Liver (tissue), 8 donors: ENCODE measurements at regions not wholly inside any gene's neighbourhood (a gene's known extent, or its start where the extent isn't known, plus 50 kb on each side); places are given as distances from the start of the nearest gene placed in this dataset.

Source experiments
- DNase-seq: peaks from one replicate; pipeline ENCODE4 v3.0.0-alpha.2; 2017; ENCODE audit warnings: low spot score
- H3K27ac ChIP-seq, 2 donors: one replicate each; pipeline ENCODE4 v1.7.0; 2013; ENCODE audit warnings: inconsistent platforms in 2 of 2, low read length in 2 of 2, control low read depth in 1 of 2, low read depth in 1 of 2, mild to moderate bottlenecking in 1 of 2
- H3K27me3 ChIP-seq, 4 donors: one replicate each; pipeline versions ENCODE4 v1.6.1 to v1.7.0; 2013; ENCODE audit warnings: low read length in 3 of 4, inconsistent platforms in 1 of 4, mild to moderate bottlenecking in 1 of 4, moderate library complexity in 1 of 4; ENCODE audit not compliant: control insufficient read depth in 4 of 4, insufficient read depth in 4 of 4
- H3K36me3 ChIP-seq, 4 donors: one replicate each; pipeline versions ENCODE4 v1.6.1 to v1.7.0; 2013; ENCODE audit warnings: low read length in 3 of 4, mild to moderate bottlenecking in 3 of 4, low read depth in 1 of 4, moderate library complexity in 1 of 4; ENCODE audit not compliant: control insufficient read depth in 4 of 4, insufficient read depth in 3 of 4
- H3K4me1 ChIP-seq, 4 donors: one replicate each; pipeline versions ENCODE4 v1.6.1 to v1.7.0; 2013; ENCODE audit warnings: low read length in 3 of 4, mild to moderate bottlenecking in 3 of 4, moderate library complexity in 1 of 4; ENCODE audit not compliant: control insufficient read depth in 4 of 4, insufficient read depth in 4 of 4
- H3K4me3 ChIP-seq, 3 donors: one replicate each; pipeline versions ENCODE4 v1.6.1 to v1.7.0; 2013; ENCODE audit warnings: low read length in 3 of 3, control low read depth in 1 of 3, low read depth in 1 of 3, mild to moderate bottlenecking in 1 of 3
- H3K9ac ChIP-seq, 2 donors: one replicate each; pipeline ENCODE4 v1.7.0; 2013; ENCODE audit warnings: low read length in 2 of 2, mild to moderate bottlenecking in 2 of 2, moderate library complexity in 2 of 2, control low read depth in 1 of 2, low read depth in 1 of 2
- H3K9me3 ChIP-seq, 4 donors: one replicate each; pipeline versions ENCODE4 v1.6.1 to v1.7.0; 2013; ENCODE audit warnings: low read length in 3 of 4; ENCODE audit not compliant: control insufficient read depth in 4 of 4
- EGR1 ChIP-seq, 2 donors: IDR thresholded peaks; 2 replicates each; pipeline ENCODE4 v1.6.1; 2016 to 2018; ENCODE audit warnings: antibody characterized with exemption in 2 of 2, low read depth in 2 of 2
- FOXA1 ChIP-seq: IDR thresholded peaks from 2 replicates; pipeline ENCODE4 v1.6.1; 2016; ENCODE audit warnings: antibody characterized with exemption
- FOXA2 ChIP-seq: IDR thresholded peaks from 2 replicates; pipeline ENCODE4 v1.6.1; 2016; ENCODE audit warnings: antibody characterized with exemption
- GABPA ChIP-seq, 2 donors: IDR thresholded peaks in 1 of 2; conservative IDR thresholded peaks in 1 of 2; 2 replicates each; pipeline ENCODE4 v1.6.1; 2016; ENCODE audit warnings: antibody characterized with exemption in 2 of 2, mild to moderate bottlenecking in 1 of 2, moderate library complexity in 1 of 2
- HNF4A ChIP-seq, 2 donors: conservative IDR thresholded peaks; 2 replicates each; pipeline ENCODE4 v1.6.1; 2016; ENCODE audit warnings: antibody characterized with exemption in 2 of 2, mild to moderate bottlenecking in 2 of 2
- HNF4G ChIP-seq: IDR thresholded peaks from 2 replicates; pipeline ENCODE4 v1.6.1; 2016; ENCODE audit warnings: antibody characterized with exemption
- JUND ChIP-seq, 2 donors: IDR thresholded peaks; 2 replicates each; pipeline ENCODE4 v1.6.1; 2016; ENCODE audit warnings: antibody characterized with exemption in 2 of 2
- NR2F2 ChIP-seq: IDR thresholded peaks from 2 replicates; pipeline ENCODE4 v1.6.1; 2016; ENCODE audit warnings: antibody characterized with exemption
- RAD21 ChIP-seq, 2 donors: IDR thresholded peaks; 2 replicates each; pipeline ENCODE4 v1.6.1; 2016; ENCODE audit warnings: antibody characterized with exemption in 2 of 2, mild to moderate bottlenecking in 2 of 2
- RXRA ChIP-seq, 2 donors: IDR thresholded peaks; 2 replicates each; pipeline ENCODE4 v1.6.1; 2017 to 2018; ENCODE audit warnings: antibody characterized with exemption in 2 of 2, mild to moderate bottlenecking in 1 of 2
- SP1 ChIP-seq: IDR thresholded peaks from 2 replicates; pipeline ENCODE4 v1.6.1; 2018; ENCODE audit warnings: antibody characterized with exemption, mild to moderate bottlenecking
- TAF1 ChIP-seq: conservative IDR thresholded peaks from 2 replicates; pipeline ENCODE4 v1.6.1; 2016; ENCODE audit warnings: antibody characterized with exemption, mild to moderate bottlenecking
- YY1 ChIP-seq: IDR thresholded peaks from 2 replicates; pipeline ENCODE4 v1.6.1; 2016; ENCODE audit warnings: antibody characterized with exemption, mild to moderate bottlenecking
- whole genome bisulfite sequencing: extraction: QIAGEN DNeasy Blood & Tissue Kit; methylation state at CpG from one replicate; pipeline ENCODE4 v1.1.7; 2013; 5-methylcytosine and 5-hydroxymethylcytosine counted together
- TF ChIP-seq, protein P1 (sequence below): IDR thresholded peaks from 2 replicates; pipeline ENCODE4 v1.6.1; 2016; ENCODE audit warnings: antibody characterized with exemption, mild to moderate bottlenecking
- TF ChIP-seq, protein P2 (sequence below): IDR thresholded peaks from 2 replicates; pipeline ENCODE4 v1.6.1; 2016; ENCODE audit warnings: antibody characterized with exemption
- TF ChIP-seq, protein P3 (sequence below): IDR thresholded peaks from 2 replicates; pipeline ENCODE4 v1.6.1; 2016; ENCODE audit warnings: antibody characterized with exemption
- TF ChIP-seq, protein P4 (sequence below): fragments of 150-350 bp; IDR thresholded peaks from 2 replicates; pipeline ENCODE4 v1.5.1; 2017; ENCODE audit warnings: improper control_type of control experiment, low read depth, low read length; ENCODE audit not compliant: missing input control
- donor health status: healthy.
- donor health status: healthy.
- donor health status: healthy.
- donor health status: healthy.
- donor health status: healthy.

DNA sequence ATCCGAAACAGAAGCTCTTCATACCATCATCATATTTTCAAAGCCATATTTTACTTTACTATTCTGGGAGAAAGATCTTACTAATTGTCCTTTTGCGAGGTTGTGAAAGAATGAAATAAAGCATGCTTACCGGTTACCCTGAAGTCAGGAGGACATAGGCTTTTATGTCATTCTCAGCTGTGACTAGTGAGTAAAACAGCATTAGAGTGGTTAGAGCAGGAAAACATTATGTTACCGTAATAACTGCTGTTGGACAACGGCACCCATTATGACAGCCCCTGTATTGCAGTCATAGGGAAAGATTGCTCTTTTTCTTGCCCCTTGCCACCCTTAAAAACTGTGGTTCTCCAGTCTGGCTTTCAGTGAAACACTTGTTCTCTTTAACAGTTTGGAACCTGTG is 1035.7 kb downstream of the ZPLD1 start:
- 85% methylated on average over 5 of the region's 5 CpGs for WGBS
- no peaks in the 10 kb centered on the region for H3K9me3 ChIP-seq
- H3K27ac ChIP-seq, result no peak overlapping the region
- DNase-seq, result no peak
- H3K27me3 ChIP-seq, result no peaks in the 10 kb centered on the region
- no peaks in the 10 kb centered on the region for H3K36me3 ChIP-seq
- TF ChIP-seq FOXA2, result no peak
- TF ChIP-seq HNF4A (conservative IDR thresholded peaks at IDR 0.05), result no peak
- TF ChIP-seq, protein P1, sequence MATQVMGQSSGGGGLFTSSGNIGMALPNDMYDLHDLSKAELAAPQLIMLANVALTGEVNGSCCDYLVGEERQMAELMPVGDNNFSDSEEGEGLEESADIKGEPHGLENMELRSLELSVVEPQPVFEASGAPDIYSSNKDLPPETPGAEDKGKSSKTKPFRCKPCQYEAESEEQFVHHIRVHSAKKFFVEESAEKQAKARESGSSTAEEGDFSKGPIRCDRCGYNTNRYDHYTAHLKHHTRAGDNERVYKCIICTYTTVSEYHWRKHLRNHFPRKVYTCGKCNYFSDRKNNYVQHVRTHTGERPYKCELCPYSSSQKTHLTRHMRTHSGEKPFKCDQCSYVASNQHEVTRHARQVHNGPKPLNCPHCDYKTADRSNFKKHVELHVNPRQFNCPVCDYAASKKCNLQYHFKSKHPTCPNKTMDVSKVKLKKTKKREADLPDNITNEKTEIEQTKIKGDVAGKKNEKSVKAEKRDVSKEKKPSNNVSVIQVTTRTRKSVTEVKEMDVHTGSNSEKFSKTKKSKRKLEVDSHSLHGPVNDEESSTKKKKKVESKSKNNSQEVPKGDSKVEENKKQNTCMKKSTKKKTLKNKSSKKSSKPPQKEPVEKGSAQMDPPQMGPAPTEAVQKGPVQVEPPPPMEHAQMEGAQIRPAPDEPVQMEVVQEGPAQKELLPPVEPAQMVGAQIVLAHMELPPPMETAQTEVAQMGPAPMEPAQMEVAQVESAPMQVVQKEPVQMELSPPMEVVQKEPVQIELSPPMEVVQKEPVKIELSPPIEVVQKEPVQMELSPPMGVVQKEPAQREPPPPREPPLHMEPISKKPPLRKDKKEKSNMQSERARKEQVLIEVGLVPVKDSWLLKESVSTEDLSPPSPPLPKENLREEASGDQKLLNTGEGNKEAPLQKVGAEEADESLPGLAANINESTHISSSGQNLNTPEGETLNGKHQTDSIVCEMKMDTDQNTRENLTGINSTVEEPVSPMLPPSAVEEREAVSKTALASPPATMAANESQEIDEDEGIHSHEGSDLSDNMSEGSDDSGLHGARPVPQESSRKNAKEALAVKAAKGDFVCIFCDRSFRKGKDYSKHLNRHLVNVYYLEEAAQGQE, result no peak
- TF ChIP-seq JUND (IDR thresholded peaks at IDR 0.05), result no peak
- TF ChIP-seq GABPA (IDR thresholded peaks at IDR 0.05 in 1 of 2, conservative IDR thresholded peaks at IDR 0.05 in 1 of 2), result no peak
- TF ChIP-seq, protein P2, sequence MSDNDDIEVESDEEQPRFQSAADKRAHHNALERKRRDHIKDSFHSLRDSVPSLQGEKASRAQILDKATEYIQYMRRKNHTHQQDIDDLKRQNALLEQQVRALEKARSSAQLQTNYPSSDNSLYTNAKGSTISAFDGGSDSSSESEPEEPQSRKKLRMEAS, result no peak
- TF ChIP-seq, protein P3, sequence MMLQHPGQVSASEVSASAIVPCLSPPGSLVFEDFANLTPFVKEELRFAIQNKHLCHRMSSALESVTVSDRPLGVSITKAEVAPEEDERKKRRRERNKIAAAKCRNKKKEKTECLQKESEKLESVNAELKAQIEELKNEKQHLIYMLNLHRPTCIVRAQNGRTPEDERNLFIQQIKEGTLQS, result no peak
- no peak for TF ChIP-seq YY1
- TF ChIP-seq HNF4G, result no peak
- TF ChIP-seq, protein P4, sequence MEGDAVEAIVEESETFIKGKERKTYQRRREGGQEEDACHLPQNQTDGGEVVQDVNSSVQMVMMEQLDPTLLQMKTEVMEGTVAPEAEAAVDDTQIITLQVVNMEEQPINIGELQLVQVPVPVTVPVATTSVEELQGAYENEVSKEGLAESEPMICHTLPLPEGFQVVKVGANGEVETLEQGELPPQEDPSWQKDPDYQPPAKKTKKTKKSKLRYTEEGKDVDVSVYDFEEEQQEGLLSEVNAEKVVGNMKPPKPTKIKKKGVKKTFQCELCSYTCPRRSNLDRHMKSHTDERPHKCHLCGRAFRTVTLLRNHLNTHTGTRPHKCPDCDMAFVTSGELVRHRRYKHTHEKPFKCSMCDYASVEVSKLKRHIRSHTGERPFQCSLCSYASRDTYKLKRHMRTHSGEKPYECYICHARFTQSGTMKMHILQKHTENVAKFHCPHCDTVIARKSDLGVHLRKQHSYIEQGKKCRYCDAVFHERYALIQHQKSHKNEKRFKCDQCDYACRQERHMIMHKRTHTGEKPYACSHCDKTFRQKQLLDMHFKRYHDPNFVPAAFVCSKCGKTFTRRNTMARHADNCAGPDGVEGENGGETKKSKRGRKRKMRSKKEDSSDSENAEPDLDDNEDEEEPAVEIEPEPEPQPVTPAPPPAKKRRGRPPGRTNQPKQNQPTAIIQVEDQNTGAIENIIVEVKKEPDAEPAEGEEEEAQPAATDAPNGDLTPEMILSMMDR, result no peak
- TF ChIP-seq EGR1 (IDR thresholded peaks at IDR 0.05; ENCODE audit: low read depth in 2 of 2), result no peak
- TF ChIP-seq NR2F2, result no peak
- no peak overlapping the region for H3K4me3 ChIP-seq
- H3K4me1 ChIP-seq, result no peaks in the 10 kb centered on the region
- no peak overlapping the region for H3K9ac ChIP-seq

DNA sequence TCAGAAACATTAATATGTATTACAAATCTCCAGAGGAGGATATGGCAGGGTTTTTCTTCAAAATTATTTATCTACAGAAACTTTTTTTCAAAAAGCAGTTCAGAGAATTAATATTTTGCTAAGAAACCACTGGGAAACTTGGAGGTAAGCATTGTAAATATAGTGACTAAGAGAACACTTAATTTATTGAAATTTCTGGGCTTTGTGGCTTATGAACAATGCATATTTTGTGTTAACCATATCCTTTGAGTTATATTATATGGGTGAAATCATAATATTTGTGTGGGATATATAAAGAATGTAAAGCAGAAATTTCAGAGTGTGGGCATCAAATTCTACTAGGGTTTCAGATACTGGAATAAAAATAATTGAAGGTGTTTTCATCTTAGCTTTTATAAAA is 1059.2 kb downstream of the ZPLD1 start:
- Histone ChIP-seq H3K9me3 (no peaks in the 10 kb centered on the region), H3K27ac (no peak overlapping the region), H3K36me3 (no peaks in the 10 kb centered on the region), H3K27me3 (peaks cover 0 to under 1% (median 0%) of the 10 kb centered on the region in 4 donors), H3K4me1 (no peaks in the 10 kb centered on the region), H3K9ac (no peak overlapping the region), H3K4me3 (no peak overlapping the region)
- no peak for DNase-seq
- TF ChIP-seq HNF4A (conservative IDR thresholded peaks at IDR 0.05) (no peak), TAF1 (no peak), SP1 (no peak), RAD21 (IDR thresholded peaks at IDR 0.05) (no peak), FOXA1 (no peak), RXRA (IDR thresholded peaks at IDR 0.05) (no peak)
- TF ChIP-seq, protein P4, result no peak
- TF ChIP-seq, protein P1, result no peak
